Mesendoderm (in vitro differentiated cells): ENCODE measurements at regions not wholly inside any gene's neighbourhood (a gene's known extent, or its start where the extent isn't known, plus 50 kb on each side); places are given as distances from the start of the nearest gene placed in this dataset.
"Not testable (repeated sequence)": the region's sequence is repeated elsewhere in the genome, so short reads cannot be mapped to it uniquely, and the experiment has no call there.

Source experiments
- DNase-seq: peaks from one replicate; pipeline ENCODE4 v3.0.0; 2013
- H2AK5ac ChIP-seq: 2 replicates; pipeline ENCODE4 v1.6.1; 2013; ENCODE audit warnings: low read length, inconsistent platforms
- H2BK120ac ChIP-seq: 2 replicates; pipeline ENCODE4 v1.6.1; 2013; ENCODE audit warnings: low read depth, mild to moderate bottlenecking, low read length, moderate library complexity, mixed read lengths
- H2BK15ac ChIP-seq: replicated peaks from 2 replicates; pipeline ENCODE4 v1.6.1; 2013; ENCODE audit warnings: low read depth, mild to moderate bottlenecking, moderate library complexity
- H2BK5ac ChIP-seq: 2 replicates; pipeline ENCODE4 v1.6.1; 2013; ENCODE audit warnings: low read length, inconsistent platforms
- H3K18ac ChIP-seq: 2 replicates; pipeline ENCODE4 v1.6.1; 2013; ENCODE audit warnings: mild to moderate bottlenecking, low read length, mixed read lengths
- H3K23ac ChIP-seq: one replicate; pipeline ENCODE4 v1.6.1; 2013; ENCODE audit warnings: low read length
- H3K27ac ChIP-seq: 2 replicates; pipeline ENCODE4 v1.5.1; 2013; ENCODE audit warnings: low read depth, mild to moderate bottlenecking, inconsistent platforms, low read length, moderate library complexity
- H3K27me3 ChIP-seq: 2 replicates; pipeline ENCODE4 v1.6.1; 2013; ENCODE audit warnings: low read length, control low read depth, mild to moderate bottlenecking, inconsistent platforms; ENCODE audit not compliant: insufficient read depth, poor library complexity
- H3K36me3 ChIP-seq: 2 replicates; pipeline ENCODE4 v1.6.1; 2013; ENCODE audit warnings: low read length, inconsistent platforms; ENCODE audit not compliant: control insufficient read depth, insufficient read depth
- H3K4ac ChIP-seq: one replicate; pipeline ENCODE4 v1.6.1; 2013; ENCODE audit warnings: low read depth, mild to moderate bottlenecking, low read length, moderate library complexity
- H3K4me1 ChIP-seq: 2 replicates; pipeline ENCODE4 v1.6.1; 2013; ENCODE audit warnings: low read depth, low read length, inconsistent platforms; ENCODE audit not compliant: control insufficient read depth
- H3K4me2 ChIP-seq: 2 replicates; pipeline ENCODE4 v1.6.1; 2013; ENCODE audit warnings: low read length
- H3K4me3 ChIP-seq: 2 replicates; pipeline ENCODE4 v1.5.1; 2013; ENCODE audit warnings: mild to moderate bottlenecking, low read length
- H3K56ac ChIP-seq: one replicate; pipeline ENCODE4 v1.6.1; 2013; ENCODE audit warnings: low read length
- H3K79me1 ChIP-seq: 2 replicates; pipeline ENCODE4 v1.6.1; 2013; ENCODE audit warnings: low read length, inconsistent platforms
- H3K79me2 ChIP-seq: 2 replicates; pipeline ENCODE4 v1.6.1; 2013; ENCODE audit warnings: mild to moderate bottlenecking, low read length; ENCODE audit not compliant: control insufficient read depth, insufficient read depth
- H3K9ac ChIP-seq: 2 replicates; pipeline ENCODE4 v1.6.1; 2013; ENCODE audit warnings: low read length, inconsistent platforms
- H4K5ac ChIP-seq: one replicate; pipeline ENCODE4 v1.6.1; 2013; ENCODE audit warnings: low read length
- H4K8ac ChIP-seq: one replicate; pipeline ENCODE4 v1.6.1; 2013; ENCODE audit warnings: low read depth, mild to moderate bottlenecking, control low read depth, low read length, moderate library complexity
- WGBS: extraction: QIAGEN DNeasy Blood & Tissue Kit; methylation state at CpG from one replicate; pipeline ENCODE4 v1.1.7; 2013; ENCODE audit warnings: low lambda C conversion rate, missing lambda C conversion rate; ENCODE audit not compliant: insufficient coverage; ENCODE audit errors: extremely low coverage; 5-methylcytosine and 5-hydroxymethylcytosine counted together

DNA sequence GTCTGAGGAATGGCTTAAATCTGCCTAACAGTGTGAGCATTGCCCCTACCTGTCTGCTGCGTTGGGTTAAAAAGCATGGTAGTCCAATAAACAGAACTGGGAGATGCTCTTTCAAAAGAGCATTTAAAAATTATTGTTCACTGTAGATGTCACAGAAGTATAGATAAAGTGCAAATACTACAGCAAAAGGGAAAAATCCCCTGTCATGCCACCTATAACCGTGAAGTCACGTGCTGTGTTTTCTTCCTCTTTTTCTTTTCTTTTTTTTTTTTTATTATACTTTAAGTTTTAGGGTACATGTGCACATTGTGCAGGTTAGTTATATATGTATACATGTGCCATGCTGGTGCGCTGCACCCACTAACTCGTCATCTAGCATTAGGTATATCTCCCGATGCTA is 513.4 kb downstream of the CCDC171 start:
- H3K4me3 ChIP-seq, H3K79me1 ChIP-seq, H3K4me1 ChIP-seq, H3K23ac ChIP-seq, H3K36me3 ChIP-seq, H3K27ac ChIP-seq, H2AK5ac ChIP-seq, H3K9ac ChIP-seq, H4K8ac ChIP-seq, H2BK120ac ChIP-seq, H4K5ac ChIP-seq, H3K18ac ChIP-seq, H3K56ac ChIP-seq, H3K79me2 ChIP-seq, H3K4ac ChIP-seq, H2BK15ac ChIP-seq, H3K27me3 ChIP-seq, DNase-seq, H2BK5ac ChIP-seq, H3K4me2 ChIP-seq: not testable (repeated sequence)
- WGBS, result no CpG with 5 or more reads among the region's 6 CpGs

DNA sequence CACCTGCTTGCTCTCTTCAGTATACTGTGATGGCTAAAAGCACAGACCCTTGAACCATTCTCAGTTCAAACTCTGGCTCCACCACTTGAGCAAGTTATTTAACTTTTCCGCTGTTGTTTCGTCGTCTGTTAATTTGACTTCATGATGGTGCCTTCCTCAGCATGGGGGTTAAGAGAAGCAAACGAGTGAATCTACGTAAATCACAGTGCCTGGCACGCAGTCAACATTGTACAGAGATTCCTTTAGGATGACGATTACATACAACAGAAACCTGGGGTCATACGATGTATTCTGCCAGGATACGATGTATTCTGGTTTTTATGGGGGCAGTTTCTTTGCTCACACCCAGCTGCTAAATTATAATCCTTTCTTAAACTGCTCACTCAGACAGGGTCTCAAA is 515.6 kb downstream of the CCDC171 start:
- Histone ChIP-seq H3K36me3 (no peaks in the 10 kb centered on the region), H2BK15ac (no peak overlapping the region), H2AK5ac (no peak overlapping the region), H4K5ac (no peak overlapping the region), H3K79me1 (no peaks in the 10 kb centered on the region), H3K18ac (no peak overlapping the region), H4K8ac (no peak overlapping the region), H2BK120ac (no peak overlapping the region), H3K27me3 (no peaks in the 10 kb centered on the region), H3K23ac (no peak overlapping the region), H2BK5ac (no peak overlapping the region), H3K27ac (no peak overlapping the region), H3K4me1 (no peaks in the 10 kb centered on the region), H3K4me3 (no peak overlapping the region), H3K79me2 (no peaks in the 10 kb centered on the region), H3K56ac (no peak overlapping the region), H3K4ac (no peak overlapping the region), H3K9ac (no peak overlapping the region), H3K4me2 (no peak overlapping the region)
- no peak for DNase-seq
- WGBS, result no CpG with 5 or more reads among the region's 9 CpGs

DNA sequence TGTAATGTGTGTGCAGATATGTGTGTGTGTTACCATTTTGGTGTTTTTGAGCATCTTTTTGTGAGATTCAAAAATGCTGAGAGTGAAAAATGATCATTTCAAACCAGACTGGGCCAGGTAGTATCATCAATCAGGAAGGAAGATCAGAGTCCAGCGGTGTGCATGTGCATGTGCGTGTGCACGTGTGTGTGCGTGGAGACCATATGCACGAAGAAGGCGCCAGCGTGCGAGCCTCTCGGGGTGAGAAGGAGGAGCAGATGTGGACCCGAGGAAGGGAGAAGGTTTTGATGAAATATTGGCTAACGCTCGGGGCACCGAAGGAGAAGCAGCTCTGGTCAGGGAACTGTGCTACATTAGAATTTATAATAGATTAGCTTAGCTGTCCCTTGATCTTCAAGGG is 516.4 kb downstream of the CCDC171 start:
- no peak overlapping the region for H3K56ac ChIP-seq
- H3K4me1 ChIP-seq, result no peaks in the 10 kb centered on the region
- H3K18ac ChIP-seq, result no peak overlapping the region
- H3K79me2 ChIP-seq, result no peaks in the 10 kb centered on the region
- H3K23ac ChIP-seq, result no peak overlapping the region
- no peaks in the 10 kb centered on the region for H3K79me1 ChIP-seq
- H3K4ac ChIP-seq, result no peak overlapping the region
- no peak overlapping the region for H2BK5ac ChIP-seq
- H3K36me3 ChIP-seq, result no peaks in the 10 kb centered on the region
- no peak for DNase-seq
- no peak overlapping the region for H2AK5ac ChIP-seq
- H3K27ac ChIP-seq, result no peak overlapping the region
- no peak overlapping the region for H3K9ac ChIP-seq
- H3K4me2 ChIP-seq, result no peak overlapping the region
- no peaks in the 10 kb centered on the region for H3K27me3 ChIP-seq
- no peak overlapping the region for H3K4me3 ChIP-seq
- WGBS, result no CpG with 5 or more reads among the region's 13 CpGs
- no peak overlapping the region for H2BK15ac ChIP-seq
- H4K8ac ChIP-seq, result no peak overlapping the region
- no peak overlapping the region for H2BK120ac ChIP-seq
- no peak overlapping the region for H4K5ac ChIP-seq

DNA sequence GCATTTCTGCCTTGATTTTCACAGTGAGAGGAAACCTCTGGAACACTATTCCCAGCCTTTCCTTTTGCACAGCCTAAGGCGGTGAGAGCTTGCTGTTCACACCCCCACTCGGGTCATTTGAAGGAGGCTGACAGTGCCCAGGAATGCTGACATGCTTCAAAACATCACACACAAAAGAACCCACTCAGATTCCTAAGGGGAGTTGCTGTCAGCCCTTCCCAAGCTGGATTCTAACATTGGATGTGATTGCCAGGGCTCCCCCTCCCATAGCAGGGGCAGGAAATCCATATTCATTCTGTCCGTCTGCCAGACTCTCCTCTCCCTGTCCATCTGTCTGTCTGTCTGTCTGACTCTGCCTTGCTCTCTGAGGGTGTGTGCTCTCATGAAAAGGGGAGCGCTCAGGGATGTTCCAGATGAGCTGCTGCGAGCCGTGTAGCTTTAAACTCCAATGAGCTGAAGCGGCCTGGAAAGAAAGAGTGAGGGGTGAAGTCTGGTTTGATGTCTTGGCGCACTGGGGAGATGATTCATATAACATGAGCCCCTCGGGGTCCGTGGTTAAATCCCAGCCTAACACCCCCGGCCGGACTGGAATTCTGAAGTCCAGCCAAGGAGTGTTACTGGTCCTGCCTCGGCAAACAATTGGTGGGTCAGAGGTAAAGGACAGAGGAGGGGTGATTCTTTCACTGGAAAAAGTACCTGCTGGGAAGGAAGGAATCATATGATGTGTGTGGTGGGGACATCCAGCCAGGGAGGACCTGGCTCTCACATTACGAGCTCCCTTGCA is 517.0 kb downstream of the CCDC171 start:
- Histone ChIP-seq H3K4me2 (no peak overlapping the region), H2BK120ac (no peak overlapping the region), H3K18ac (no peak overlapping the region), H3K79me2 (no peaks in the 10 kb centered on the region), H3K4me1 (no peaks in the 10 kb centered on the region), H3K27me3 (no peaks in the 10 kb centered on the region), H4K5ac (no peak overlapping the region), H4K8ac (no peak overlapping the region), H3K9ac (no peak overlapping the region), H2BK5ac (no peak overlapping the region), H2BK15ac (no peak overlapping the region), H3K23ac (no peak overlapping the region), H3K4me3 (no peak overlapping the region), H2AK5ac (no peak overlapping the region), H3K56ac (no peak overlapping the region), H3K79me1 (no peaks in the 10 kb centered on the region), H3K4ac (no peak overlapping the region), H3K36me3 (no peaks in the 10 kb centered on the region), H3K27ac (no peak overlapping the region)
- no peak for DNase-seq
- WGBS, result no CpG with 5 or more reads among the region's 14 CpGs

DNA sequence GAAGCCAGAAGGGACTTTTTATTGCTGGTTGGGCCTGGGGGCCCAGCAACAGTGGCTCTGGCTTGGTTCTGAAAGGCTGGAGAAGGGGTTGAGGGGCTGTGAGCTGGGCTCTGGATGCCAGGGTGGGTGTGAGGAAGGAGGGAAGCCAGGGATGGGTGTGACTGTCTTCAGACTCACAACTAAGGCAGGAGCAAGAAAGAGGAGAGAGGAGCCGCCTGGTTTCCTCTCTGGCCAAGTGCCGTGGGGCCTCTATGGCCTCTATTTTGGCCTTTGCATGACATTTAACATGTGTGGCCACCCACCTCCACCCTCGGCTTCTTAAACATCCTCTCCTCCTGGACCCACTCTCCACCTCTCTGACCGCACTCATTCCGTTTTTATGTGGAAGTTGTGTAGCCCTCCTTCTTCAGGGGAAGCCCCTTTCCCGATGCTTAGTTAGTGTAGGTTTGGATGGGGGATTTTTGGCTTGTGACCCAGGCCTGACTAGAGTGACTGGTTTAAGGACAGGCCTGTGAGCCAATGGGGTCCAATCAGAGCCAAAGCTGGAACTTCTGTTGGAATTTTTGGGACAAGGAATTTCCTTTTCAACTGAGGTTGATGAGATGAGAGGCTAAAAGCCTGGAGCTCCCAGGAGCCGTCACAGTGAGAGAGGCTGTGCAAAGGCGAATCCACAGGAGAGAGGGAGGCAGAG is 517.8 kb downstream of the CCDC171 start:
- no peak overlapping the region for H2BK120ac ChIP-seq
- no peak overlapping the region for H3K27ac ChIP-seq
- no CpG with 5 or more reads among the region's 8 CpGs for WGBS
- H3K9ac ChIP-seq, result no peak overlapping the region
- H2BK15ac ChIP-seq, result no peak overlapping the region
- H2BK5ac ChIP-seq, result no peak overlapping the region
- H2AK5ac ChIP-seq, result no peak overlapping the region
- no peak overlapping the region for H3K23ac ChIP-seq
- H3K79me2 ChIP-seq, result no peaks in the 10 kb centered on the region
- no peak overlapping the region for H3K4ac ChIP-seq
- H3K27me3 ChIP-seq, result no peaks in the 10 kb centered on the region
- H3K4me2 ChIP-seq, result no peak overlapping the region
- H3K4me3 ChIP-seq, result no peak overlapping the region
- DNase-seq, result no peak
- H4K5ac ChIP-seq, result no peak overlapping the region
- H3K36me3 ChIP-seq, result no peaks in the 10 kb centered on the region
- no peak overlapping the region for H3K18ac ChIP-seq
- no peak overlapping the region for H4K8ac ChIP-seq
- H3K56ac ChIP-seq, result no peak overlapping the region
- no peaks in the 10 kb centered on the region for H3K79me1 ChIP-seq
- H3K4me1 ChIP-seq, result no peaks in the 10 kb centered on the region
